T-cell (primary cell): ENCODE measurements at regions not wholly inside any gene's neighbourhood (a gene's known extent, or its start where the extent isn't known, plus 50 kb on each side); places are given as distances from the start of the nearest gene placed in this dataset.

Source experiments
- ATAC-seq, 4 experiments: fragments of 200-7000 bp in 3 of 4; fragments of 150-1000 bp in 1 of 4; cut with Tn5 transposase; replicated peaks in 1 of 4; 1 replicate in 3 of 4; 2 replicates in 1 of 4; pipeline ENCODE4 v1.10.0; 2021; ENCODE audit warnings: moderate library complexity in 3 of 4, mild to moderate bottlenecking in 2 of 4, moderate number of reproducible peaks in 1 of 4
- CTCF ChIA-PET, 2 donors: fragments of 300-600 bp; sonication (Branson Sonifier 250); formaldehyde crosslinking; loops; one replicate each; lab custom pipeline; 2022; ENCODE audit warnings: antibody characterized with exemption in 2 of 2; lab: Charles Lee
- POLR2A ChIA-PET, 2 donors: fragments of 300-600 bp; sonication (Branson Sonifier 250); formaldehyde crosslinking; loops; one replicate each; lab custom pipeline; 2022; ENCODE audit warnings: antibody characterized with exemption in 2 of 2; lab: Charles Lee
- DNase-seq, 35 experiments: peaks; one replicate each; pipeline versions ENCODE4 v3.0.0 to v3.0.0-alpha.2; 2013 to 2023
- H3K27ac ChIP-seq: one replicate; pipeline ENCODE4 v1.5.1; 2013; ENCODE audit warnings: low read length
- H3K27me3 ChIP-seq, 2 experiments: replicated peaks in 1 of 2; 1 replicate in 1 of 2; 2 replicates in 1 of 2; pipeline versions ENCODE4 v1.6.1 to v1.7.0; 2013; ENCODE audit warnings: low read length in 1 of 2, mixed read lengths in 1 of 2; ENCODE audit not compliant: control insufficient read depth in 2 of 2, insufficient read depth in 2 of 2; ENCODE audit errors: extremely low read depth in 1 of 2
- H3K36me3 ChIP-seq, 2 donors: 1 replicate in 1 of 2; 2 replicates in 1 of 2; pipeline versions ENCODE4 v1.6.1 to v1.7.0; 2013; ENCODE audit warnings: low read length in 1 of 2; ENCODE audit not compliant: control insufficient read depth in 2 of 2, insufficient read depth in 1 of 2; ENCODE audit errors: extremely low read depth in 1 of 2
- H3K4me1 ChIP-seq, 2 experiments: 1 replicate in 1 of 2; 2 replicates in 1 of 2; pipeline versions ENCODE4 v1.6.1 to v1.7.0; 2013; ENCODE audit warnings: low read length in 2 of 2, mixed read lengths in 1 of 2; ENCODE audit not compliant: insufficient read depth in 2 of 2, control insufficient read depth in 1 of 2; ENCODE audit errors: extremely low read depth in 1 of 2
- H3K4me3 ChIP-seq, 2 donors: 1 replicate in 1 of 2; 2 replicates in 1 of 2; pipeline versions ENCODE4 v1.5.1 to v1.7.0; 2013; ENCODE audit warnings: mild to moderate bottlenecking in 2 of 2, low read length in 1 of 2, moderate library complexity in 1 of 2; ENCODE audit not compliant: control insufficient read depth in 1 of 2; ENCODE audit errors: extremely low read depth in 1 of 2
- H3K9me3 ChIP-seq: 2 replicates; pipeline ENCODE4 v1.7.0; 2013
- H3K27ac Mint-ChIP-seq, 2 donors: one replicate each; pipeline ENCODE4 v1.8.0; 2020 to 2021; ENCODE audit warnings: mild to moderate bottlenecking in 2 of 2, mixed read lengths in 2 of 2
- H3K27me3 Mint-ChIP-seq, 2 donors: one replicate each; pipeline ENCODE4 v1.8.0; 2021 to 2022; ENCODE audit warnings: mixed read lengths in 2 of 2
- H3K36me3 Mint-ChIP-seq: one replicate; pipeline ENCODE4 v1.8.0; 2021; ENCODE audit warnings: mixed read lengths
- H3K4me1 Mint-ChIP-seq, 3 donors: one replicate each; pipeline ENCODE4 v1.8.0; 2020 to 2022; ENCODE audit warnings: mixed read lengths in 3 of 3, mild to moderate bottlenecking in 1 of 3
- H3K4me3 Mint-ChIP-seq, 3 donors: one replicate each; pipeline ENCODE4 v1.8.0; 2020 to 2022; ENCODE audit warnings: mild to moderate bottlenecking in 3 of 3, mixed read lengths in 3 of 3, moderate library complexity in 3 of 3
- H3K9me3 Mint-ChIP-seq, 3 donors: one replicate each; pipeline ENCODE4 v1.8.0; 2020 to 2022; ENCODE audit warnings: mixed read lengths in 3 of 3
- WGBS: methylation state at CpG from one replicate; pipeline ENCODE4 v1.1.5; 2013; ENCODE audit warnings: missing lambda C conversion rate; ENCODE audit not compliant: insufficient coverage; 5-methylcytosine and 5-hydroxymethylcytosine counted together

- POLR2A ChIA-PET, result no interaction called here
- H3K27me3 Mint-ChIP-seq, result peaks cover 2 to 4% of the 10 kb centered on the region in 2 donors
- peaks cover 0 to 3% of the 10 kb centered on the region in 2 experiments for H3K4me1 ChIP-seq
- no peaks in the 10 kb centered on the region for H3K36me3 Mint-ChIP-seq
- H3K9me3 Mint-ChIP-seq, result peaks cover 3 to 8% (median 3%) of the 10 kb centered on the region in 3 donors
- DNase-seq (no peak), ATAC-seq (no peak)
- H3K4me3 ChIP-seq, result no peak overlapping the region
- no peak overlapping the region for H3K27ac ChIP-seq
- H3K27me3 ChIP-seq, result peaks cover 0 to 3% of the 10 kb centered on the region in 2 experiments
- 10% methylated on average over 2 of the region's 6 CpGs for WGBS
- H3K9me3 ChIP-seq, result no peaks in the 10 kb centered on the region
- H3K4me1 Mint-ChIP-seq, result no peaks in the 10 kb centered on the region
- H3K36me3 ChIP-seq, result no peaks in the 10 kb centered on the region
- no peak overlapping the region for H3K27ac Mint-ChIP-seq
- H3K4me3 Mint-ChIP-seq, result no peak overlapping the region
- CTCF ChIA-PET, result no interaction called here
Measured at GRCh38 chr5:3277590-3278196, 317.9 kb upstream of the IRX1 start.

- Mint-ChIP-seq H3K27ac (no peak overlapping the region), H3K27me3 (peaks cover 2 to 4% of the 10 kb centered on the region in 2 donors), H3K4me1 (no peaks in the 10 kb centered on the region), H3K36me3 (no peaks in the 10 kb centered on the region), H3K9me3 (peaks cover 3 to 8% (median 3%) of the 10 kb centered on the region in 3 donors), H3K4me3 (no peak overlapping the region)
- H3K27ac ChIP-seq, result no peak overlapping the region
- H3K27me3 ChIP-seq, result peaks cover 0 to 3% of the 10 kb centered on the region in 2 experiments
- no peak overlapping the region for H3K4me3 ChIP-seq
- POLR2A ChIA-PET, result no interaction called here
- no peaks in the 10 kb centered on the region for H3K36me3 ChIP-seq
- H3K4me1 ChIP-seq, result peaks cover 0 to 3% of the 10 kb centered on the region in 2 experiments
- no peaks in the 10 kb centered on the region for H3K9me3 ChIP-seq
- ATAC-seq (no peak), DNase-seq (no peak)
- 63% methylated on average over 6 of the region's 7 CpGs for WGBS
- CTCF ChIA-PET, result no interaction called here
Measured at GRCh38 chr5:3276896-3277295, 318.7 kb upstream of the IRX1 start.

GRCh38 chr5:3269395-3270169, 326.1 kb upstream of the IRX1 start:
- peaks cover 2 to 3% (median 3%) of the 10 kb centered on the region in 3 donors for H3K9me3 Mint-ChIP-seq
- H3K36me3 Mint-ChIP-seq, result no peaks in the 10 kb centered on the region
- Histone ChIP-seq H3K9me3 (no peaks in the 10 kb centered on the region), H3K4me3 (no peak overlapping the region), H3K36me3 (no peaks in the 10 kb centered on the region), H3K27me3 (peaks cover 0 to 3% of the 10 kb centered on the region in 2 experiments), H3K4me1 (no peaks in the 10 kb centered on the region), H3K27ac (no peak overlapping the region)
- H3K27ac Mint-ChIP-seq, result no peak overlapping the region
- no peak for DNase-seq
- ChIA-PET POLR2A (no interaction called here), CTCF (no interaction called here)
- WGBS, result 91% methylated on average over 23 of the region's 28 CpGs
- no peak overlapping the region for H3K4me3 Mint-ChIP-seq
- ATAC-seq, result no peak
- H3K4me1 Mint-ChIP-seq, result no peaks in the 10 kb centered on the region
- no peaks in the 10 kb centered on the region for H3K27me3 Mint-ChIP-seq

GRCh38 chr5:3268760-3269330, 326.8 kb upstream of the IRX1 start:
- Histone ChIP-seq H3K27me3 (peaks cover 0 to 3% of the 10 kb centered on the region in 2 experiments), H3K4me3 (no peak overlapping the region), H3K27ac (no peak overlapping the region), H3K36me3 (no peaks in the 10 kb centered on the region), H3K4me1 (no peaks in the 10 kb centered on the region), H3K9me3 (no peaks in the 10 kb centered on the region)
- Mint-ChIP-seq H3K27ac (no peak overlapping the region), H3K4me1 (no peaks in the 10 kb centered on the region), H3K4me3 (no peak overlapping the region), H3K9me3 (peaks cover 0 to under 1% (median under 1%) of the 10 kb centered on the region in 3 donors), H3K36me3 (no peaks in the 10 kb centered on the region), H3K27me3 (no peaks in the 10 kb centered on the region)
- ChIA-PET POLR2A (no interaction called here), CTCF (no interaction called here)
- no peak for DNase-seq
- ATAC-seq, result no peak
- 62% methylated on average over 3 of the region's 9 CpGs for WGBS

GRCh38 chr5:3266861-3267260, 328.8 kb upstream of the IRX1 start:
- Histone ChIP-seq H3K4me1 (no peaks in the 10 kb centered on the region), H3K4me3 (no peak overlapping the region), H3K9me3 (no peaks in the 10 kb centered on the region), H3K27me3 (peaks cover 0 to 6% of the 10 kb centered on the region in 2 experiments), H3K36me3 (no peaks in the 10 kb centered on the region), H3K27ac (no peak overlapping the region)
- ChIA-PET CTCF (no interaction called here), POLR2A (no interaction called here)
- 100% methylated on average over 1 of the region's 5 CpGs for WGBS
- Mint-ChIP-seq H3K4me1 (no peaks in the 10 kb centered on the region), H3K36me3 (no peaks in the 10 kb centered on the region), H3K9me3 (peaks cover 0 to 4% (median 0%) of the 10 kb centered on the region in 3 donors), H3K27me3 (no peaks in the 10 kb centered on the region), H3K4me3 (no peak overlapping the region), H3K27ac (no peak overlapping the region)
- DNase-seq (no peak), ATAC-seq (no peak)

GRCh38 chr5:3265936-3266335, 329.7 kb upstream of the IRX1 start:
- ATAC-seq (no peak), DNase-seq (no peak)
- no peaks in the 10 kb centered on the region for H3K36me3 ChIP-seq
- H3K4me1 ChIP-seq, result no peaks in the 10 kb centered on the region
- Mint-ChIP-seq H3K9me3 (peaks cover 0 to 7% (median 0%) of the 10 kb centered on the region in 3 donors), H3K4me1 (no peaks in the 10 kb centered on the region), H3K36me3 (no peaks in the 10 kb centered on the region), H3K4me3 (no peak overlapping the region), H3K27ac (no peak overlapping the region), H3K27me3 (no peaks in the 10 kb centered on the region)
- ChIA-PET POLR2A (no interaction called here), CTCF (no interaction called here)
- H3K9me3 ChIP-seq, result no peaks in the 10 kb centered on the region
- no peak overlapping the region for H3K27ac ChIP-seq
- 89% methylated on average over 5 of the region's 6 CpGs for WGBS
- peaks cover 0 to 6% of the 10 kb centered on the region in 2 experiments for H3K27me3 ChIP-seq
- no peak overlapping the region for H3K4me3 ChIP-seq
